WTC11 (cell line): ENCODE measurements at regions not wholly inside any gene's neighbourhood (a gene's known extent, or its start where the extent isn't known, plus 50 kb on each side); places are given as distances from the start of the nearest gene placed in this dataset.

Source experiments
- ATAC-seq: fragments of 200-7000 bp; cut with Tn5 transposase; 2 replicates; pipeline ENCODE4 v1.10.0; 2021; ENCODE audit warnings: mild to moderate bottlenecking, moderate library complexity
- CTCF ChIA-PET: fragments of 300-600 bp; sonication (Branson Sonifier 250); formaldehyde crosslinking; loops from one replicate; lab custom pipeline; 2021; ENCODE audit warnings: antibody characterized with exemption; lab: Charles Lee
- POLR2A ChIA-PET: fragments of 350-600 bp; sonication (Branson Sonifier 250); formaldehyde crosslinking; loops from one replicate; lab custom pipeline; 2021; ENCODE audit warnings: antibody characterized with exemption; lab: Charles Lee
- DNase-seq: peaks from one replicate; pipeline ENCODE4 v3.0.0; 2021; ENCODE audit warnings: low spot score
- H3K27ac Mint-ChIP-seq: 2 replicates; pipeline ENCODE4 v1.8.0; 2021; ENCODE audit warnings: mixed read lengths
- H3K27me3 Mint-ChIP-seq: 2 replicates; pipeline ENCODE4 v1.8.0; 2021; ENCODE audit warnings: low read depth, mild to moderate bottlenecking, moderate library complexity, mixed read lengths
- H3K36me3 Mint-ChIP-seq: 2 replicates; pipeline ENCODE4 v1.8.0; 2021; ENCODE audit warnings: mixed read lengths
- H3K4me1 Mint-ChIP-seq: 2 replicates; pipeline ENCODE4 v1.8.0; 2022; ENCODE audit warnings: mixed read lengths
- H3K4me3 Mint-ChIP-seq: 2 replicates; pipeline ENCODE4 v1.8.0; 2021; ENCODE audit warnings: mild to moderate bottlenecking, moderate library complexity, mixed read lengths
- H3K9me3 Mint-ChIP-seq: 2 replicates; pipeline ENCODE4 v1.8.0; 2021; ENCODE audit warnings: mixed read lengths
- AFF4 ChIP-seq: sonication (generic); formaldehyde crosslinking; IDR thresholded peaks from 2 replicates; pipeline ENCODE4 v1.8.1; 2023; ENCODE audit warnings: mild to moderate bottlenecking, missing genetic modification reagents, borderline replicate concordance
- ATF1 ChIP-seq: sonication (generic); formaldehyde crosslinking; IDR thresholded peaks from 2 replicates; pipeline ENCODE4 v1.8.1; 2023; ENCODE audit warnings: mild to moderate bottlenecking, moderate library complexity, missing genetic modification reagents
- CREM ChIP-seq: sonication (generic); formaldehyde crosslinking; IDR thresholded peaks from 2 replicates; pipeline ENCODE4 v1.8.1; 2022; ENCODE audit warnings: mild to moderate bottlenecking, missing genetic modification reagents, moderate library complexity
- IRF1 ChIP-seq: sonication (generic); formaldehyde crosslinking; IDR thresholded peaks from 2 replicates; pipeline ENCODE4 v1.8.0; 2023; ENCODE audit warnings: missing genetic modification reagents
- MYBL2 ChIP-seq: sonication (generic); formaldehyde crosslinking; IDR thresholded peaks from 2 replicates; pipeline ENCODE4 v1.8.1; 2023; ENCODE audit warnings: mild to moderate bottlenecking, moderate library complexity, missing genetic modification reagents
- NFE2L1 ChIP-seq: sonication (generic); formaldehyde crosslinking; IDR thresholded peaks from 2 replicates; pipeline ENCODE4 v1.8.1; 2023; ENCODE audit warnings: missing genetic modification reagents
- NR3C1 ChIP-seq: sonication (generic); formaldehyde crosslinking; conservative IDR thresholded peaks from 2 replicates; pipeline ENCODE4 v1.8.1; 2023; ENCODE audit warnings: low read depth, mild to moderate bottlenecking, missing genetic modification reagents
- SOX15 ChIP-seq: fragments of 250-450 bp; sonication (Bioruptor Pico); IDR thresholded peaks from 2 replicates; pipeline ENCODE4 v1.9.0; 2021; ENCODE audit warnings: mild to moderate bottlenecking
- STAT6 ChIP-seq: sonication (generic); formaldehyde crosslinking; conservative IDR thresholded peaks from 2 replicates; pipeline ENCODE4 v1.8.1; 2023; ENCODE audit warnings: mild to moderate bottlenecking, low read depth, missing genetic modification reagents, moderate library complexity
- TEAD1 ChIP-seq: sonication (generic); formaldehyde crosslinking; IDR thresholded peaks from 2 replicates; pipeline ENCODE4 v1.8.0; 2022; ENCODE audit warnings: mild to moderate bottlenecking, missing genetic modification reagents
- USF1 ChIP-seq: sonication (generic); formaldehyde crosslinking; IDR thresholded peaks from 2 replicates; pipeline ENCODE4 v1.8.0; 2022; ENCODE audit warnings: mild to moderate bottlenecking, missing genetic modification reagents
- ZNF121 ChIP-seq: sonication (generic); formaldehyde crosslinking; IDR thresholded peaks from 2 replicates; pipeline ENCODE4 v1.8.0; 2023; ENCODE audit warnings: missing genetic modification reagents
- ZNF219 ChIP-seq: sonication (generic); formaldehyde crosslinking; IDR thresholded peaks from 2 replicates; pipeline ENCODE4 v1.8.0; 2023; ENCODE audit warnings: missing genetic modification reagents, mild to moderate bottlenecking, borderline replicate concordance
- ZNF396 ChIP-seq: fragments of 250-450 bp; sonication (Bioruptor Pico); IDR thresholded peaks from 2 replicates; pipeline ENCODE4 v1.8.0; 2021; ENCODE audit warnings: mild to moderate bottlenecking, moderate library complexity, borderline replicate concordance
- ZNF416 ChIP-seq: fragments of 250-450 bp; sonication (Bioruptor Pico); IDR thresholded peaks from 2 replicates; pipeline ENCODE4 v1.9.0; 2021; ENCODE audit warnings: mild to moderate bottlenecking, inconsistent platforms
- TF ChIP-seq, protein P1 (sequence below): sonication (generic); formaldehyde crosslinking; IDR thresholded peaks from 2 replicates; pipeline ENCODE4 v1.8.1; 2022; ENCODE audit warnings: low read depth, mild to moderate bottlenecking, moderate library complexity, missing genetic modification reagents, borderline replicate concordance
- TF ChIP-seq, protein P2 (sequence below): sonication (generic); formaldehyde crosslinking; IDR thresholded peaks from 2 replicates; pipeline ENCODE4 v1.8.0; 2022; ENCODE audit warnings: mild to moderate bottlenecking, missing genetic modification reagents
- TF ChIP-seq, protein P3 (sequence below): sonication (generic); formaldehyde crosslinking; IDR thresholded peaks from 2 replicates; pipeline ENCODE4 v1.8.1; 2023; ENCODE audit warnings: mild to moderate bottlenecking, missing genetic modification reagents
- TF ChIP-seq, protein P4 (sequence below): sonication (generic); formaldehyde crosslinking; IDR thresholded peaks from 2 replicates; pipeline ENCODE4 v1.8.0; 2022; ENCODE audit warnings: missing genetic modification reagents

- TF ChIP-seq, protein P1, sequence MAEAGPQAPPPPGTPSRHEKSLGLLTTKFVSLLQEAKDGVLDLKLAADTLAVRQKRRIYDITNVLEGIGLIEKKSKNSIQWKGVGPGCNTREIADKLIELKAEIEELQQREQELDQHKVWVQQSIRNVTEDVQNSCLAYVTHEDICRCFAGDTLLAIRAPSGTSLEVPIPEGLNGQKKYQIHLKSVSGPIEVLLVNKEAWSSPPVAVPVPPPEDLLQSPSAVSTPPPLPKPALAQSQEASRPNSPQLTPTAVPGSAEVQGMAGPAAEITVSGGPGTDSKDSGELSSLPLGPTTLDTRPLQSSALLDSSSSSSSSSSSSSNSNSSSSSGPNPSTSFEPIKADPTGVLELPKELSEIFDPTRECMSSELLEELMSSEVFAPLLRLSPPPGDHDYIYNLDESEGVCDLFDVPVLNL (CRISPR knock-in tag) = no peak
- TF ChIP-seq IRF1 = no peak
- no peak for TF ChIP-seq NFE2L1 (CRISPR knock-in tag)
- TF ChIP-seq, protein P2, sequence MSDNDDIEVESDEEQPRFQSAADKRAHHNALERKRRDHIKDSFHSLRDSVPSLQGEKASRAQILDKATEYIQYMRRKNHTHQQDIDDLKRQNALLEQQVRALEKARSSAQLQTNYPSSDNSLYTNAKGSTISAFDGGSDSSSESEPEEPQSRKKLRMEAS (CRISPR knock-in tag) = no peak
- no peak for TF ChIP-seq SOX15
Observed at GRCh38 chr5:124869426-124870033, 123.1 kb upstream of the ZNF608 start (continued).

- no peak overlapping the region for H3K4me3 Mint-ChIP-seq
- CTCF ChIA-PET = no interaction called here
- ATAC-seq (no peak), DNase-seq (no peak)
- H3K9me3 Mint-ChIP-seq = peaks cover 8% of the 10 kb centered on the region
- H3K27ac Mint-ChIP-seq = no peak overlapping the region
- H3K4me1 Mint-ChIP-seq = peaks cover 39% of the 10 kb centered on the region
- no peaks in the 10 kb centered on the region for H3K27me3 Mint-ChIP-seq
- POLR2A ChIA-PET = no interaction called here
- peaks cover 7% of the 10 kb centered on the region for H3K36me3 Mint-ChIP-seq
- TF ChIP-seq, protein P3, sequence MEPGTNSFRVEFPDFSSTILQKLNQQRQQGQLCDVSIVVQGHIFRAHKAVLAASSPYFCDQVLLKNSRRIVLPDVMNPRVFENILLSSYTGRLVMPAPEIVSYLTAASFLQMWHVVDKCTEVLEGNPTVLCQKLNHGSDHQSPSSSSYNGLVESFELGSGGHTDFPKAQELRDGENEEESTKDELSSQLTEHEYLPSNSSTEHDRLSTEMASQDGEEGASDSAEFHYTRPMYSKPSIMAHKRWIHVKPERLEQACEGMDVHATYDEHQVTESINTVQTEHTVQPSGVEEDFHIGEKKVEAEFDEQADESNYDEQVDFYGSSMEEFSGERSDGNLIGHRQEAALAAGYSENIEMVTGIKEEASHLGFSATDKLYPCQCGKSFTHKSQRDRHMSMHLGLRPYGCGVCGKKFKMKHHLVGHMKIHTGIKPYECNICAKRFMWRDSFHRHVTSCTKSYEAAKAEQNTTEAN (CRISPR knock-in tag) = no peak
- TF ChIP-seq MYBL2 (CRISPR knock-in tag) (no peak), ZNF219 (CRISPR knock-in tag) (no peak), ATF1 (CRISPR knock-in tag) (no peak), USF1 (CRISPR knock-in tag) (no peak), ZNF416 (CRISPR knock-in tag) (no peak), ZNF121 (CRISPR knock-in tag) (no peak), NR3C1 (CRISPR knock-in tag) (no peak), AFF4 (no peak), NFE2L1 (CRISPR knock-in tag) (no peak), ZNF396 (CRISPR knock-in tag) (no peak), CREM (CRISPR knock-in tag) (no peak), STAT6 (no peak), TEAD1 (CRISPR knock-in tag) (no peak)
- TF ChIP-seq, protein P4, sequence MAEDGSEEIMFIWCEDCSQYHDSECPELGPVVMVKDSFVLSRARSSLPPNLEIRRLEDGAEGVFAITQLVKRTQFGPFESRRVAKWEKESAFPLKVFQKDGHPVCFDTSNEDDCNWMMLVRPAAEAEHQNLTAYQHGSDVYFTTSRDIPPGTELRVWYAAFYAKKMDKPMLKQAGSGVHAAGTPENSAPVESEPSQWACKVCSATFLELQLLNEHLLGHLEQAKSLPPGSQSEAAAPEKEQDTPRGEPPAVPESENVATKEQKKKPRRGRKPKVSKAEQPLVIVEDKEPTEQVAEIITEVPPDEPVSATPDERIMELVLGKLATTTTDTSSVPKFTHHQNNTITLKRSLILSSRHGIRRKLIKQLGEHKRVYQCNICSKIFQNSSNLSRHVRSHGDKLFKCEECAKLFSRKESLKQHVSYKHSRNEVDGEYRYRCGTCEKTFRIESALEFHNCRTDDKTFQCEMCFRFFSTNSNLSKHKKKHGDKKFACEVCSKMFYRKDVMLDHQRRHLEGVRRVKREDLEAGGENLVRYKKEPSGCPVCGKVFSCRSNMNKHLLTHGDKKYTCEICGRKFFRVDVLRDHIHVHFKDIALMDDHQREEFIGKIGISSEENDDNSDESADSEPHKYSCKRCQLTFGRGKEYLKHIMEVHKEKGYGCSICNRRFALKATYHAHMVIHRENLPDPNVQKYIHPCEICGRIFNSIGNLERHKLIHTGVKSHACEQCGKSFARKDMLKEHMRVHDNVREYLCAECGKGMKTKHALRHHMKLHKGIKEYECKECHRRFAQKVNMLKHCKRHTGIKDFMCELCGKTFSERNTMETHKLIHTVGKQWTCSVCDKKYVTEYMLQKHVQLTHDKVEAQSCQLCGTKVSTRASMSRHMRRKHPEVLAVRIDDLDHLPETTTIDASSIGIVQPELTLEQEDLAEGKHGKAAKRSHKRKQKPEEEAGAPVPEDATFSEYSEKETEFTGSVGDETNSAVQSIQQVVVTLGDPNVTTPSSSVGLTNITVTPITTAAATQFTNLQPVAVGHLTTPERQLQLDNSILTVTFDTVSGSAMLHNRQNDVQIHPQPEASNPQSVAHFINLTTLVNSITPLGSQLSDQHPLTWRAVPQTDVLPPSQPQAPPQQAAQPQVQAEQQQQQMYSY = no peak
Observed at GRCh38 chr5:124870070-124870469, 123.6 kb upstream of the ZNF608 start.
